T-cell (primary cell): ENCODE measurements at regions not wholly inside any gene's neighbourhood (a gene's known extent, or its start where the extent isn't known, plus 50 kb on each side); places are given as distances from the start of the nearest gene placed in this dataset.

Experiments used
- ATAC-seq, 4 experiments: fragments of 200-7000 bp in 3 of 4; fragments of 150-1000 bp in 1 of 4; cut with Tn5 transposase; replicated peaks in 1 of 4; 1 replicate in 3 of 4; 2 replicates in 1 of 4; pipeline ENCODE4 v1.10.0; 2021; ENCODE audit warnings: moderate library complexity in 3 of 4, mild to moderate bottlenecking in 2 of 4, moderate number of reproducible peaks in 1 of 4
- CTCF ChIA-PET, 2 donors: fragments of 300-600 bp; sonication (Branson Sonifier 250); formaldehyde crosslinking; loops; one replicate each; lab custom pipeline; 2022; ENCODE audit warnings: antibody characterized with exemption in 2 of 2; lab: Charles Lee
- POLR2A ChIA-PET, 2 donors: fragments of 300-600 bp; sonication (Branson Sonifier 250); formaldehyde crosslinking; loops; one replicate each; lab custom pipeline; 2022; ENCODE audit warnings: antibody characterized with exemption in 2 of 2; lab: Charles Lee
- DNase-seq, 35 experiments: peaks; one replicate each; pipeline versions ENCODE4 v3.0.0 to v3.0.0-alpha.2; 2013 to 2023
- H3K27ac ChIP-seq: one replicate; pipeline ENCODE4 v1.5.1; 2013; ENCODE audit warnings: low read length
- H3K27me3 ChIP-seq, 2 experiments: replicated peaks in 1 of 2; 1 replicate in 1 of 2; 2 replicates in 1 of 2; pipeline versions ENCODE4 v1.6.1 to v1.7.0; 2013; ENCODE audit warnings: low read length in 1 of 2, mixed read lengths in 1 of 2; ENCODE audit not compliant: control insufficient read depth in 2 of 2, insufficient read depth in 2 of 2; ENCODE audit errors: extremely low read depth in 1 of 2
- H3K36me3 ChIP-seq, 2 donors: 1 replicate in 1 of 2; 2 replicates in 1 of 2; pipeline versions ENCODE4 v1.6.1 to v1.7.0; 2013; ENCODE audit warnings: low read length in 1 of 2; ENCODE audit not compliant: control insufficient read depth in 2 of 2, insufficient read depth in 1 of 2; ENCODE audit errors: extremely low read depth in 1 of 2
- H3K4me1 ChIP-seq, 2 experiments: 1 replicate in 1 of 2; 2 replicates in 1 of 2; pipeline versions ENCODE4 v1.6.1 to v1.7.0; 2013; ENCODE audit warnings: low read length in 2 of 2, mixed read lengths in 1 of 2; ENCODE audit not compliant: insufficient read depth in 2 of 2, control insufficient read depth in 1 of 2; ENCODE audit errors: extremely low read depth in 1 of 2
- H3K4me3 ChIP-seq, 2 donors: 1 replicate in 1 of 2; 2 replicates in 1 of 2; pipeline versions ENCODE4 v1.5.1 to v1.7.0; 2013; ENCODE audit warnings: mild to moderate bottlenecking in 2 of 2, low read length in 1 of 2, moderate library complexity in 1 of 2; ENCODE audit not compliant: control insufficient read depth in 1 of 2; ENCODE audit errors: extremely low read depth in 1 of 2
- H3K9me3 ChIP-seq: 2 replicates; pipeline ENCODE4 v1.7.0; 2013
- H3K27ac Mint-ChIP-seq, 2 donors: one replicate each; pipeline ENCODE4 v1.8.0; 2020 to 2021; ENCODE audit warnings: mild to moderate bottlenecking in 2 of 2, mixed read lengths in 2 of 2
- H3K27me3 Mint-ChIP-seq, 2 donors: one replicate each; pipeline ENCODE4 v1.8.0; 2021 to 2022; ENCODE audit warnings: mixed read lengths in 2 of 2
- H3K36me3 Mint-ChIP-seq: one replicate; pipeline ENCODE4 v1.8.0; 2021; ENCODE audit warnings: mixed read lengths
- H3K4me1 Mint-ChIP-seq, 3 donors: one replicate each; pipeline ENCODE4 v1.8.0; 2020 to 2022; ENCODE audit warnings: mixed read lengths in 3 of 3, mild to moderate bottlenecking in 1 of 3
- H3K4me3 Mint-ChIP-seq, 3 donors: one replicate each; pipeline ENCODE4 v1.8.0; 2020 to 2022; ENCODE audit warnings: mild to moderate bottlenecking in 3 of 3, mixed read lengths in 3 of 3, moderate library complexity in 3 of 3
- H3K9me3 Mint-ChIP-seq, 3 donors: one replicate each; pipeline ENCODE4 v1.8.0; 2020 to 2022; ENCODE audit warnings: mixed read lengths in 3 of 3
- WGBS: methylation state at CpG from one replicate; pipeline ENCODE4 v1.1.5; 2013; ENCODE audit warnings: missing lambda C conversion rate; ENCODE audit not compliant: insufficient coverage; 5-methylcytosine and 5-hydroxymethylcytosine counted together

- H3K4me3 Mint-ChIP-seq, result no peak overlapping the region
- ChIA-PET POLR2A (no interaction called here), CTCF (no interaction called here)
- no peaks in the 10 kb centered on the region for H3K36me3 ChIP-seq
- ATAC-seq (no peak), DNase-seq (no peak)
- no peak overlapping the region for H3K4me3 ChIP-seq
- no peaks in the 10 kb centered on the region for H3K9me3 ChIP-seq
- no peaks in the 10 kb centered on the region for H3K4me1 ChIP-seq
- no peak overlapping the region for H3K27ac ChIP-seq
- no peak overlapping the region for H3K27ac Mint-ChIP-seq
- H3K27me3 ChIP-seq, result no peaks in the 10 kb centered on the region
- peaks cover 0 to 4% of the 10 kb centered on the region in 2 donors for H3K27me3 Mint-ChIP-seq
- peaks cover 0 to 3% (median 2%) of the 10 kb centered on the region in 3 donors for H3K9me3 Mint-ChIP-seq
- WGBS, result 0% methylated on average over 1 of the region's 4 CpGs
- no peaks in the 10 kb centered on the region for H3K36me3 Mint-ChIP-seq
- H3K4me1 Mint-ChIP-seq, result no peaks in the 10 kb centered on the region
Observed at GRCh38 chr10:18760836-18761235, 101.6 kb downstream of the ARL5B start.

- ChIA-PET POLR2A (no interaction called here), CTCF (no interaction called here)
- Histone ChIP-seq H3K4me3 (no peak overlapping the region), H3K36me3 (no peaks in the 10 kb centered on the region), H3K27me3 (no peaks in the 10 kb centered on the region), H3K4me1 (no peaks in the 10 kb centered on the region), H3K27ac (no peak overlapping the region), H3K9me3 (no peaks in the 10 kb centered on the region)
- WGBS, result no CpG with 5 or more reads among the region's 4 CpGs
- no peak for DNase-seq
- no peak overlapping the region for H3K27ac Mint-ChIP-seq
- H3K4me3 Mint-ChIP-seq, result no peak overlapping the region
- no peaks in the 10 kb centered on the region for H3K4me1 Mint-ChIP-seq
- ATAC-seq, result no peak
- H3K9me3 Mint-ChIP-seq, result peaks cover 0 to 7% (median 3%) of the 10 kb centered on the region in 3 donors
- H3K36me3 Mint-ChIP-seq, result no peaks in the 10 kb centered on the region
- peaks cover 3 to 4% of the 10 kb centered on the region in 2 donors for H3K27me3 Mint-ChIP-seq
Observed at GRCh38 chr10:18767981-18768380, 108.8 kb downstream of the ARL5B start.

- Histone ChIP-seq H3K4me1 (no peaks in the 10 kb centered on the region), H3K9me3 (no peaks in the 10 kb centered on the region), H3K4me3 (no peak overlapping the region), H3K27ac (no peak overlapping the region), H3K36me3 (no peaks in the 10 kb centered on the region), H3K27me3 (no peaks in the 10 kb centered on the region)
- Mint-ChIP-seq H3K27me3 (peaks cover 3 to 8% of the 10 kb centered on the region in 2 donors), H3K4me3 (no peak overlapping the region), H3K36me3 (no peaks in the 10 kb centered on the region), H3K27ac (no peak overlapping the region), H3K9me3 (peaks cover 0 to 4% (median 0%) of the 10 kb centered on the region in 3 donors), H3K4me1 (no peaks in the 10 kb centered on the region)
- ATAC-seq (no peak), DNase-seq (no peak)
- POLR2A ChIA-PET, result no interaction called here
- WGBS, result 90% methylated on average over 2 of the region's 4 CpGs
- CTCF ChIA-PET, result interaction anchor here in 1 of 2 donors (0.6 kb wide), 1 partner anchor 13 kb away, joined by 3 read pairs; no protein-coding TSS in a partner anchor
Observed at GRCh38 chr10:18773180-18773579, 113.9 kb downstream of the ARL5B start.

- DNase-seq (no peak), ATAC-seq (no peak)
- H3K27me3 ChIP-seq, result no peaks in the 10 kb centered on the region
- H3K36me3 Mint-ChIP-seq, result no peaks in the 10 kb centered on the region
- no peak overlapping the region for H3K27ac ChIP-seq
- no peaks in the 10 kb centered on the region for H3K36me3 ChIP-seq
- H3K4me1 Mint-ChIP-seq, result no peaks in the 10 kb centered on the region
- no peaks in the 10 kb centered on the region for H3K9me3 ChIP-seq
- H3K4me3 Mint-ChIP-seq, result no peak overlapping the region
- WGBS, result 88% methylated on average over 7 of the region's 8 CpGs
- peaks cover 3 to 8% of the 10 kb centered on the region in 2 donors for H3K27me3 Mint-ChIP-seq
- POLR2A ChIA-PET, result no interaction called here
- no peak overlapping the region for H3K4me3 ChIP-seq
- CTCF ChIA-PET, result no interaction called here
- H3K27ac Mint-ChIP-seq, result no peak overlapping the region
- H3K4me1 ChIP-seq, result no peaks in the 10 kb centered on the region
- H3K9me3 Mint-ChIP-seq, result peaks cover 0 to 5% (median 0%) of the 10 kb centered on the region in 3 donors
Observed at GRCh38 chr10:18777258-18777657, 118.0 kb downstream of the ARL5B start.

- ChIA-PET CTCF (interaction anchor here in 1 of 2 donors (0.6 kb wide), 1 partner anchor 13 kb away, joined by 3 read pairs; no protein-coding TSS in a partner anchor), POLR2A (no interaction called here)
- Histone ChIP-seq H3K9me3 (no peaks in the 10 kb centered on the region), H3K27me3 (no peaks in the 10 kb centered on the region), H3K4me3 (no peak overlapping the region), H3K36me3 (no peaks in the 10 kb centered on the region), H3K27ac (no peak overlapping the region), H3K4me1 (no peaks in the 10 kb centered on the region)
- WGBS, result no CpG with 5 or more reads among the region's 3 CpGs
- H3K4me1 Mint-ChIP-seq, result no peaks in the 10 kb centered on the region
- no peak overlapping the region for H3K4me3 Mint-ChIP-seq
- ATAC-seq (no peak), DNase-seq (no peak)
- peaks cover 0 to 7% (median 6%) of the 10 kb centered on the region in 3 donors for H3K9me3 Mint-ChIP-seq
- H3K27ac Mint-ChIP-seq, result no peak overlapping the region
- no peaks in the 10 kb centered on the region for H3K36me3 Mint-ChIP-seq
- peaks cover 0 to 2% of the 10 kb centered on the region in 2 donors for H3K27me3 Mint-ChIP-seq
Observed at GRCh38 chr10:18786478-18786877, 127.2 kb downstream of the ARL5B start.

GRCh38 chr10:18793951-18794350, 134.7 kb downstream of the ARL5B start:
- ChIA-PET CTCF (no interaction called here), POLR2A (no interaction called here)
- H3K36me3 Mint-ChIP-seq, result no peaks in the 10 kb centered on the region
- Histone ChIP-seq H3K27me3 (no peaks in the 10 kb centered on the region), H3K9me3 (no peaks in the 10 kb centered on the region), H3K27ac (no peak overlapping the region), H3K4me3 (no peak overlapping the region), H3K36me3 (no peaks in the 10 kb centered on the region), H3K4me1 (no peaks in the 10 kb centered on the region)
- ATAC-seq, result no peak
- peaks cover 0 to 7% of the 10 kb centered on the region in 2 donors for H3K27me3 Mint-ChIP-seq
- H3K4me1 Mint-ChIP-seq, result no peaks in the 10 kb centered on the region
- no peak for DNase-seq
- no peak overlapping the region for H3K27ac Mint-ChIP-seq
- peaks cover 3 to 7% (median 4%) of the 10 kb centered on the region in 3 donors for H3K9me3 Mint-ChIP-seq
- H3K4me3 Mint-ChIP-seq, result no peak overlapping the region
- 67% methylated on average over 1 of the region's 3 CpGs for WGBS

- CTCF ChIA-PET, result no interaction called here
- H3K9me3 Mint-ChIP-seq, result peaks cover 0 to 7% (median 0%) of the 10 kb centered on the region in 3 donors
- POLR2A ChIA-PET, result no interaction called here
- ATAC-seq, result no peak
- Histone ChIP-seq H3K27me3 (no peaks in the 10 kb centered on the region), H3K36me3 (no peaks in the 10 kb centered on the region), H3K4me1 (no peaks in the 10 kb centered on the region), H3K9me3 (no peaks in the 10 kb centered on the region), H3K4me3 (no peak overlapping the region), H3K27ac (no peak overlapping the region)
- H3K27me3 Mint-ChIP-seq, result peaks cover 0 to 7% of the 10 kb centered on the region in 2 donors
- no peak overlapping the region for H3K4me3 Mint-ChIP-seq
- 62% methylated on average over 3 of the region's 3 CpGs for WGBS
- H3K4me1 Mint-ChIP-seq, result no peaks in the 10 kb centered on the region
- DNase-seq, result no peak
- no peaks in the 10 kb centered on the region for H3K36me3 Mint-ChIP-seq
- no peak overlapping the region for H3K27ac Mint-ChIP-seq
Observed at GRCh38 chr10:18795549-18795948, 136.3 kb downstream of the ARL5B start.
